Head of caudate nucleus (tissue), 42 donors: ENCODE measurements at regions not wholly inside any gene's neighbourhood (a gene's known extent, or its start where the extent isn't known, plus 50 kb on each side); places are given as distances from the start of the nearest gene placed in this dataset.
"Not testable (repeated sequence)": the region's sequence is repeated elsewhere in the genome, so short reads cannot be mapped to it uniquely, and the experiment has no call there.

Experiments
- DNase-seq, 42 donors: peaks; one replicate each; pipeline versions ENCODE4 v3.0.0 to v3.0.0-alpha.2; 2020 to 2021; ENCODE audit warnings: mixed read lengths in 7 of 42
- intact Hi-C: fragments of 100-400 bp; cut with DNase I; formaldehyde crosslinking; loops from one replicate; pipeline ENCODE4 v1.15.0; 2022

DNA sequence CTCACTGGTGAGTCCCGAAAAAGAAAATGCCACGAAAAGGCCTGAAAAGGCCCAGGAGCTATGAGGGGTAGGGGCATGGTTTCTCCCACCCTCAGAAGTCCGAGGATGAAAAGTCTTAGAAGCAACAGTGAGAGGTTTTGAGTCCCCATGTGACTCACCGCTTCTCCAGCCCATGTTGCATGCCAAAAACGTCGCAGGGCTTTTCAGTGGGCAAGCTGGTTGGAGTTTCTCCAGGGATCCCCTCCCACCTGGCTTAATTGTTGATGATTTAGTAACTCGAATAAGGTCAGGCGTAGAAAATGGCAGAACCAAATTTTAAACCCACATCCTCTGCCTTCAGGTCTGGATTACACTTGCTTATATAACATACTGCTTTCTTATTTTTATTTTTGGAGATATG, 96.3 kb upstream of the ARMC3 start:
- intact Hi-C loops: no loop called here
- DNase-seq: no peak

DNA sequence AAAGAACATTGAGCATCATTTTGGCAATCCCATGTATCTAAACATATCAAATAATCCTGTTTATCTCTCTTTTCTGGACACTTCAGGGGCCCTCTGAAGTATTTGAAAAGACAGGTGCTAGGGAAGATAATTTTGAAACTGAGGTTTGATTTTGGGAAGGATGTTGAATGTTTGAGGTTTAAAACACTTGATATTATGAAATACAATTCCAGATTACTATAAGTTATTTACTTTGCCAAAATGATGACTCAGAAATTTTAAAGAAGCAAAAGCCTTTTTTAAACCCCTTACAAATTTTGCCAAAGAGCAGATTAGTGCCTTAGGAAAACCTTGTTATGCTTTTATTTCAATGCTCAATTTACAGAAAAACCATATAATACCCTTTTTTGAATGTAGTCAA, 99.1 kb upstream of the ARMC3 start:
- intact Hi-C loops, DNase-seq: not testable (repeated sequence)

DNA sequence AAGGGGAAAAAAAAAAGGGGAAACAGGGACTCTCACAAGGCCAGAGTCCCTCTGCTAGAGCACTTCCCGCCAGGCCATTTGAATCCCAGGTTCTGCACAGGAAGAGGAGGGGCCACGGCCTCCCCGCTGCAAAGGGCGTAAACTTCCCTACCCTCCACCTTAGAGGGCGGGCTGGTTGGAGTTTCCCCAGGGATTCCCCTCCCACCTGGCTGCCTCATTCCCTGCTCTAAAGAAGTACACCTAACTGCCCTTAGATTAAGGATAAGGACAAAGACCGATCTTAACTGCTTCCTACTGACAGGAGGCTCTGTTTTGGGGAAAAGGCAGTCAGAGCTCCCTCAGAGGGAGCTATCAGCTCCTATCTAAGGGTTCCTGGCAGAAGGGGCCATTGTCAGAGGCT, 102.0 kb upstream of the ARMC3 start:
- DNase-seq: peak in 3 of 42 donors; percentile 9 to 29 (median 29)
- intact Hi-C loops: no loop called here

DNA sequence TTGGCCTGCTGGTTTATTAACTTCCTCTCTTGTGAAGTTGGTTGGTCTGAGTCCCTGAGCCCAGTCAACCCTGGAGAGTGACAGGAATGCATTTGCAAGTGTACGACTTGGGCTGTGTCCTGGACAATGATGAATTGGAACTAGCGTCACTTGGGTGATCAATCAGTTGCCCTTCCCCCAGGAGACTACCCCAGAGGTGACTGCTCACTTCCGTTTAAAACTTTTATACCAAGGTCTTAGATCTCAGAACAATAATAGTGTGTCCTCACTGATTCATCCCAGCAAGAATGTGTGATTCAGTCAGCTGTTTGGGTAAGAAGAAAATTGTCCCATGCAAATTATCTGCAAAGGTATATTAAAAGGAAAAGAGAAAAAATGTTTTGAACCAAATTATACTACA, 102.9 kb upstream of the ARMC3 start:
- intact Hi-C loops: no loop called here
- no peak for DNase-seq

DNA sequence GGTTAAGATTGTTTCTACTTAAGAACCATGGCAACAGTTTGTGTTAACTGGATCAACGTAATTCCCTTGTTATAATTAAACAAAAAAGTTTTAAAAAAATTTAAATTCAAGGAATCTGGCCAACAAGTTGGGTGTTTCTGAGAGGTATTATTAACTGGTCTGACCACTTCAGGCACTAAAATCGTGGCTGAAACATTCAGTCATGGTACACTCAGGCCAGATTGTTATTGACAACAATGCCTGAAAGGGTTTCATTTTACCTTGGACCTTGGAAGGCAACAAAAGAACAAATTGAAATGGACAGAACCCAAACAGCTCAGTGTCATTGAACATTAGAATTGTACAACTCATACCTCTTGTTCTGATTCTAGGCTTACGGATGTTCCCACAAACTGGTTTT, 103.3 kb upstream of the ARMC3 start:
- no peak for DNase-seq
- intact Hi-C loops: no loop called here

DNA sequence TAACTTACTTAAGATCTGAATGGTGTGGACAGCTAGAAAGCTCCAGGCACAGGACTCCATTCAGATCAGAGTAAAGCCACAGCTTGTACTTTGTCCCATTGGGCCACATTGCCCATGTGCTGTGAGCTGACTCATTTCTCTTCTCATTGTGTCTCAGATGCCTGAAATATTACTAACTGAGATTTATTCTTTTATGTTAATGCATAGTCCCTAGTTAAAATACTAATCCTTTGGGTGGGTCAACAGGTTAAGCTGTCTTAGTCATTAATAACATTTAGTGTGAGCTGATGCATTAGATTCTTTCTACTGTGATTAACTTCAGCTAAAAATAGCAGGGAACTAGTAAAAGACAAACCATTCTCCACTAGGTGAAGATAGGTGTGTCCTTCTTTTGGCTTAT, 104.7 kb upstream of the ARMC3 start:
- intact Hi-C loops: no loop called here
- DNase-seq: no peak

DNA sequence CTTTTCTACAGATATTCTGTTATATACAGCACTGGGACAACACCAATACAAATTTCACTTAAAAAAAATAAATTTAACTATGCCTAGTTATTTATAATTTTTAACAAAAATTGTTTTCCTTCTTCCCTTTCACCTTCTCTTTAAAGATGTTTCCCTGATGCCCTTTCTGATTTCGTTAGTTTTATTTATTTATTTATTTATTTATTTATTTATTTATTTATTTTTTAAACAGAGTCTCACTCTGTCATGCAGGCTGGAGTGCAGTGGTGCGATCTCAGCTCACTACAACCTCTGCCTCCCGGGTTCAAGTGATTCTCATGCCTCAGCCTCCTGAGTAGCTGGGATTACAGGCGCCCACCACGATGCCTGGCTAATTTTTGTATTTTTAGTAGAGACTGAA, 105.9 kb upstream of the ARMC3 start:
- intact Hi-C loops, DNase-seq: not testable (repeated sequence)

DNA sequence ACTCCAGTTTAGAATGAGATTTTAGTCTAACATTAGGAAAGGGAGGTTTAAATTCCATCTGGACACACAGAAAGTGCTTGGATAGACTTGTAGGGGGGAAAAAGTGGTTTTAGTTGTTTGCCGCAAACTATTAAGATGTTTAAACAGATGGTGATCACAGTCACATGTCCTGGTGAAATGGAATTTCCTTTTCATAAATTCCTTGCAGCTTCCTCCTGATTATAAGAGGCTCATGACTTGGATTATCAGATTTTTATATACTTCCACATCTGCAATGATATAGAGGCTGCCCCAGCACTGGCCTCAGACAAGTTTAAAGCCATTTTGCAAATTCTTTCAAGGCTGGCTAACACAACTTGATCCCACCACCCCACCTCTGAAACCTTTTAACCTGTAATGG, 106.4 kb upstream of the ARMC3 start:
- DNase-seq: no peak

DNA sequence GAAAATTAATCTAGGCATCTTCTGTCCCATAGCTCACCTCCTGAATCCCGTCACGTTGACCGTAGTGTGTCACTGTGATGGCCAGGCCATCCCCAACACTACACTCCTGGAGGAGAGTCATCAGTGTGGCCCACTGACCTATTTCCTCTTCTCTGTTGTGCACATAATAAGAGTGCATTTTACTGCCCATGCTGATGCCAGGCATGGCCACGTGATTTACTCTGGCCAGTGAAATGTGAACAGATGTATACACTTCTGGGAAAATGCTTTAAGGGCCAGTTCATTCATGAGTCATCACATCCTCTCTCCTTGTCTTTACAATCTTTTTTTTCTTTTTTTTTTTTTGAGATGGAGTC, 101.9 kb upstream of the PIP4K2A start:
- no peak for DNase-seq
- intact Hi-C loops: no loop called here

More for the DNA sequence above, 106.4 kb upstream of the ARMC3 start:
- intact Hi-C loops: no loop called here

DNA sequence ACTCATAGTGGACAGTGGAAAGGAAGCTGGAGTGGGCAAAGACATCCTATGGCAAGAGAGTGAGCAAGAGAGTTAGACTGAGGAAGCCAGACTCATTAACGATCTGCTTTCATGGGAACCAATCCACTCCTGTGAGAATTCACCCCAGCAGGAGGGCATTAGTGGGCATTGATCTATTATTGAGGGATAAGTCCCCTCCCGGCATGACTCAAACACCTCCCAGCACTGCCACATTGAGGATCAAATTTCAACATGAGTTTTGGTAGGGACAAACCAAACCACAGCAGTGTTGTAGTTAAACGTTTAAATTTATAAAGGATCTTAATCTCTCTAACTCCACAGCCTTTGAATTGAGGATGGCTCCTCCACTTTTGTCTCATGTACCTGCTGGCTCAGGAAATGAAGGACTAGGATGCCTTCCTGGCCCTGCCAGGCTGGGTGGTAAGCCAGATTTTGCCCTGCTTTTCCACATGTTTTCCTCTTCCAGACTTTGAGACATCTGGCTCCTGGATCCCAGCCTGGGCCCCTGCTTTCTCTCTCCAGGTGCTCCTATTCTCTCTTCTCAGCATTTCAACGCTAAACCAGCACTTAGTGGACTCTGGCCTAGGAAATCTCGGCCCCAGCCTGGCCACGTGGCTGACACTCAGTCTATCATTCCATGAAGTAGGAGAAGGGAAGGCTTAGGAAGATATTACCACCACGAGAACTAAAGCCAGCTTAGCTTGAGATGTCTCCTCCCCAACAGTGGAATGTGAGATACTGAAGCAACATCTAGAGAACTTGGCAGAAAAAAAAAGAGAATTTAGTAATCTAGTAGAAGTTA, 96.5 kb upstream of the PIP4K2A start:
- intact Hi-C loops: no loop called here

DNA sequence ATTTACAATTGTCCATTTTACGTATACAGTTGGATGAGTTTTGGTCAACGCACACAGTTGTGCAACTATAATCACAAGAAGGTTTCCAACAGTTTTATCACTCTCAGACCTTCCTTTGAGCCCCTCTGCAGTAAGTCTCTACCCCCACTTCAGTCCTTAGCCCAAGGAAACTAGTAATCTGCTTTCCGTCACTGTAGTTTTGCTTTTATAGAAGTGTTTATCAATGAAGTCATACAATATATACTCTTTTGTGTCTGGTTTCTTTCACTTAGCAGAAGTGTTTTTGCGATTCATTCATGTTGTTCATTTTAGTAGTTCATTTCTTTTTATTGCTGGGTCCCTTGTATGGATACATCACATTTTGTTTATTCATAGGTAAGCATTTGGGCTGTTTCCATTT, 92.9 kb upstream of the PIP4K2A start:
- no peak for DNase-seq
- intact Hi-C loops: no loop called here

More for the DNA sequence above, 96.5 kb upstream of the PIP4K2A start:
- no peak for DNase-seq

DNA sequence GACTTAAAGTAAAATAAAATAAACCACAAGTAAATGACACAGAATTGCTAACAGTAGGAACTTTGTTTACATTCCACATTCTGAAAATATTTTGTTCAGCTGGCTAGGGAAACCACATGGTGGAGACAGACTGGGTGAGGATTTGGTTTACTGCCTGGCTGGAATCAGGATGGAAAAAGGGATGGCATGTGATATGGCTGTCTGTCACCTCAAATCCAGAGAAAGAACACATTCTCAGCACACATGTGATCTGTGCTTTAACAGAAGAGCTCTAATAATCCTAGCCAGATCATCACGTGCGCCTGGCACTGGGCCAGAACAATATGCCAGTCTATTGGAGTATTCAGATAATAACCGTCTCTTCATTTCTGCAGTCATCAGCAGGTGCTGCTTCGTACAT, 90.9 kb upstream of the PIP4K2A start:
- intact Hi-C loops: no loop called here
- DNase-seq: peak; percentile 8 to 95 (median 77)

DNA sequence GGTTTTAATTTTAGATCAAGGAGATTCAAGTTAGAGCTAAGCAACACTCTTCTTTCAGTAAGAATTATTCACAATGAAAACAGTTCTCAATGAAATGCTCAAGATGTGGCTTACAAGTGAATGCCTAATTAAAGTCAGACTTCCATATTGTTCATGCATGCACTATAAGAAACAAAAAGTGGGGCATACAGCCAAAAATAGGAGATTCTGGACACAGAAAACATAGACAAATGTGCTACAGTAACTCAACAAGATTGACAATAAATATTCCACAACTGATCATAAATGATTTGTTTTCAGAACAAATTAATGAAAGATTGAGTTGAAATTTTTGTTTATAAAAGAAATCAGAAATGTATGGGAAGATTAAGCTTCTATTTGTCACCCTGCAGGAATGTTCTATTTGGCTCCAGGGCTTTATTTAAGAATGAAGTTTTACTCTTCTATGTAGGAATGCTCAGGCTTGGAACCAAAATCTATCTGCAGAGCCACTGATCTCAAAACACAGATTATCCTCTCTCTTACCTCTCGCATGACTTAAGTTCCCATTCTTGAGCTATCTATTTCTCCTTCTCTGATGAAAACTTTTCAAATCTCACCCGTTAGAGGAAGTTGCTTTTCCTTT, 89.0 kb upstream of the PIP4K2A start:
- no peak for DNase-seq
- intact Hi-C loops: no loop called here

DNA sequence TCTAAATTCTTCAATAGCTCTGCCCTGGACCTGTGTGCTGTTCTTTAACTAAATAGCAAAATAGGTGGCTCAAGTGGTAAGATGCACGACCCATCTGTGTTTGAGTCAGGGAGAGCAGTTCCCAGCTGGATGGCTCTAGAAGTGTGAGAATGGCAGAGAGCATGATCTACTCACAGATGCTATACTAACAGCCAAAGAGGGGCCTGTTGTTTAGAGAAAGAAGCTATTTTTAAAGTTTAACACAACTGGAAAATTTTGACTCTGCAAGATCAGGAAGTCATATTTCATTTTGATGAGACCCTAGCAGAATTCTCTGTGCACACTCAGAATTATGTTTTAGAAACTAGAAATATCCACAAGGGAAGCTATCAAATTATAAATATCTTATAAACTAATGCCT, 87.4 kb upstream of the PIP4K2A start:
- intact Hi-C loops: no loop called here
- DNase-seq: no peak

DNA sequence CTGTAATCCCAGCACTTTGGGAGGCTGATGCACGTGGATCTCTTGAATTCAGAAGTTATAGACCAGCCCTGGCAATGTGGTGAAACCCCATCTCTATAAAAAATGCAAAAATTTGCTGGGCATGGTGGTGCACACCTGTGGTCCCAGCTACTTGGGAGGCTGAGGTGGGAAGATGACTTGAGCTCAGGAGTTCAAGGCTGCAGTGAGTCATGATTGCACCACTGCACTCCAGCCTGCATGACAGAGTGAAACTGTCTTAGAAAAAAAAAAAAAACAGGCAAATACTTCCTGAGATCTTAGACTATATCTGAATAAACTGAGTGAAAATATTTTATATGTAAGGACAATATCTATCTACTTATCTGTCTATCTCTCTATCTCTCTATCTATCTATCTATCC, 83.4 kb upstream of the PIP4K2A start:
- not testable (repeated sequence) for DNase-seq

DNA sequence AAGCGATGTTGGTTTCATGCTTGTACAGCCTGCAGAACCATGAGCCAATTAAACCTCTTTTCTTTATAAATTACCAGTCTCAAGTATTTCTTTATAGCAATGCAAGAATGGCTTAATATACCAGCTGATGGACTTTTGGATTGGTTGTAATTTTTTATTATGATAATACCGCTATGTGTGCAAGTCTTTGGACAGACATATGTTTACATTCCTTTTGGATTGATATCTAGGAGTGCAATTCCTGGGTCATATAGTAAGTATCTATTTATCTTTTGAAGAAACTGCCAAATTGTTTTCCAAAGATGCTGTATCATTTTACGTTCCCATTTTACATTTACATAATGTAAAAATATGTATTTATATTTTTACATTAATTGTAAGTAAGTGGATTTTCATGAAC, 81.2 kb upstream of the PIP4K2A start:
- intact Hi-C loops: no loop called here
- DNase-seq: no peak

More for the DNA sequence above, 83.4 kb upstream of the PIP4K2A start:
- intact Hi-C loops: not testable (repeated sequence)

DNA sequence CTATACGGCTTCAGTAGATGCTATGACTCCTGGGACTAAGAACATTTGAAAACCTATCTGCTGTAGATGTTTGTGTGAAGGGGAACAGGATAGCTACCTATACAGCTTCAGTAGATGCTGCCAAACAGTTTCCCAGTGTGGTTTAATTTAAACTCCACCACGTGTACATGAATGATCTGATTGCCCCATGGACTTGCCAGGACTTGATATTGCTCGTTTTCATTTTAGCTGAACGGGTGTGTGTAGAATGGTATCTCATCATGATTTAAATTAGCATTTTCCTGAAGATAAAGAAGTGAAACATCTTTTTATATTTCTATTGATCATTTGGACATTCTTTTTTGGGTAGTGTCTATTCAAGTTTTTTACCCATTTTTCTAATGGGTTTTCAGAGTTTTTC, 77.8 kb upstream of the PIP4K2A start:
- DNase-seq: no peak

DNA sequence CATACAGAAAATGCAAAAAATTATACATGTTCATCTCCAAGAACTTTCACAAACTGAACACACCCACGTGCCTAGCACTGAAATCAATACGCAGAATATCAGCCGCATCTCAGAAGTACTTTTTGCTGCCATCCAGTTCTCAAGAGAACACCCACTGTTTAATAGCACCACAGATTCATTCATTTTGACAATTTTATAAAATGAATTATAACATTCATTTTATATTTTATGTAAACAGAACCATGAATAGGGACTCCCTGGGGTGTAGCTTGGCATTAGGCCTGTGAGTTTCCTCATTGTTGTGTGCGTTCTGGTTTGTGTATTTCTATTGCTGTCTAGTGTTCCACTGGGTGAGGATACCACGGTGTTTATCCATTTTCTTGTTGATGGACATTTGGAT, 77.3 kb upstream of the PIP4K2A start:
- DNase-seq: no peak
- intact Hi-C loops: no loop called here

More for the DNA sequence above, 77.8 kb upstream of the PIP4K2A start:
- intact Hi-C loops: no loop called here

DNA sequence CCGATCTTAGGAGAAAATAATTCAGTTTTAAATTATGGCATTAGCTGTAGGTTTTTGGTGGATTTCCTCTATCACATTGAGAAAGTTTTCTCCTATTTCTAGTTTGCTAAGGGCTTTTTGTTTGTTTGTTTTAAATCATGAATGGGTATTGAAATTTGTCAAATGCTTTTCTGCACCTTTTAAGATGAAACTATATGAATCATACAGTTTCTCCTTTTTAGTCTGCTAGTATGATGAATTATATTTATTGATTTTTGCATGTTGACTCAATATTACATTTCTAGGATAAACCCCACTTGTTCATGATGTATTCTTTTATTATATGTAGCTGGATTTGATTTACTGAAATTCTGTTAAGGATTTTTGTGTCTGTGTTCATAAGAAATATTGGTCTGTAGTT, 70.3 kb upstream of the PIP4K2A start:
- DNase-seq: no peak
- intact Hi-C loops: no loop called here

DNA sequence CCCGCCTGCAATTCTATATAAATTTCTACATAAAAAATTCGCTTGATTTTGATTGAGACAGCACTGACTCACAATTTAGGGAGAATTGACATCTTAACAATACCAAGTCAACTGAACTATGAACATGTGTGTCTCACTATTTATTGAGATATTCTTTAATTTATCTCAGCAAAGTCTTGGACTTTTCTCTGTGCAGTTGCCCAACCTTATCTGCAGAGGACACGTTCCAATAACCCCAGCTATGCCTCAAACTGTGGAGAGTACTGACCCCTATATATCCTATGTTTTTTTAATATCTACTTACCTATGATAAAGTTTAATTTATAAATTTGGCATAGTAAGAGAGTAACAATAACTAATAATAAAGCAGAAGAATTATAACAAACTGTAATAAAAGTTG, 69.4 kb upstream of the PIP4K2A start:
- intact Hi-C loops: no loop called here
- DNase-seq: no peak

DNA sequence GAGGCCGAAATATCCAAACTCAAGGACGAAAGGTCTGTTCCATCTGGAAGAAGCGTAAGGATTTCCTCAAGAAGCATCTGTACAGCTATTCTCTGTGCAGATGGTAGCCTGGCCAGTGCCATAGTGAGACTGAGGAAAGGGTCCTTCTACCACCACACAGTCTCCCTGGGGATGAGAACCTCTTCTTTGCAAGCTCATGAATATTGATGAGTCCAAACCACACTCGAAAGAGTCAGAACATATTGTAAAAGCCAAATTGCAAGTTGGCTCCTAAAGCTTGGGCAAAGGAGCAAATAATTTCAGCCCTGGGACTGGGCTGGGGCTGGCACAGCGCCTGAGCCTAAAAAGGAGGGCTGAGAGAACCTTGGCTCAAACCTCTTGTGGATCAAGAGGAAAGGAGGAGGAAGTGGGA, 66.1 kb upstream of the PIP4K2A start:
- peak in 9 of 42 donors; percentile 18 to 57 (median 32) for DNase-seq
- intact Hi-C loops: no loop called here
